ENCODE measurements at regions not wholly inside any gene's neighbourhood (a gene's known extent, or its start where the extent isn't known, plus 50 kb on each side); places are given as distances from the start of the nearest gene placed in this dataset.
"Not testable (repeated sequence)": the region's sequence is repeated elsewhere in the genome, so short reads cannot be mapped to it uniquely, and the experiment has no call there.

DNA sequence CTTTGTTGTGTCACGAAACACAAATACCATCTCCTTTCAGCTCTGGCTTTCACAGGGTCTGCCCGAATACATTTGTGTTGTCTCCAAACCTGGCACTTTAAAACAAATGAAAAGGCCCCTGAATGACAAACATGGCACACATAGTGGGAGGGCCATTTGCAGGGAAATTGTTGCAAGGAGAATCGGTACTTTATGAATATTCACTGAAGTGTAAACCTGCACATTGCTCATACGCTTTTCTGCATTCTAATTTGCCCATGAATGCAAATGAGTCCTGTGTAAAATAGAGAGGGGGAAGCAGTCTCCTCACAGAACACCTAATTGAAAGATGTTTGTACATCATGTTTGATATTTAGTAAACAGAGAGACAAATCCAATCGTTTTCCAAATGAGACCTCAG is 82.7 kb upstream of the PCDH8 start:
- DNase-seq = no peak

DNA sequence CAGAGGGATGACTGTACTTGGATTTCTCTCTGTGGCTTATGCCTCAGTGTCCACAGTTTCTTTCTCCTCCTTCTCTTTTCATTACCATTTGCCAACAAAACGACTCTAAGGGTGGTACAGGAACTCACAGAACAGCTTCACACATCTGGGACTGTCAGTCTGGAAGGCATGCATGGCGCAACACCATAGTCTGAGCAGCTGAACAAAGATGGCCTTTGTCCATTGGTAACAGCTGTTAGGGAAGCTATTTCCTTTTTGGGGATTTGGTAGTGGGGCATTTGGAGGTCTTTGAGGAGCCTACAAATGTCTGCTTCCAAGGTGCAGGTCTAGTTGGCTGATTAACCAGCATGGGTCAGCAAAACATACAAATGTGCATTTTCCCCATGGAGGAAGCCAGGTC is 81.4 kb upstream of the PCDH8 start:
- peak; percentile 88 for DNase-seq

DNA sequence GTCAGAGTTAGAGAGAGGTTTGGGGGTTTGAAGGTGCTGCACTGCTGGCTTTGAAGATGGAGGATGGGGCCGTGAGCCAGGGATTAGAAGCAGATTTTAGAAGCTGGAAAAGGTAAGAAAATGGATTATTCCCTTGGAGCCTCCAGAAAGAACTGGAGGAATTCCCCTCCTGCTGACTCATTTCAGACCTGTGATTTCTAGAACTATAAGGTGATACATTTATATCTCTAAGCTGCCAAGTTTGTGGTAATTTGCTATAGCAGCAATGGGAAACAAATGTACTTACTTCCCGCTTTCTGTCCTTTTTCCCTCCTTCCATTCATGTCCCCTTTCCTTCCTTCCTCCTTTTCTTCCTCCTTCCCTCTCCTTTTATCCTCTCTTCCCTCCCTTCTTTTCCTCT is 78.5 kb upstream of the PCDH8 start:
- DNase-seq = no peak

DNA sequence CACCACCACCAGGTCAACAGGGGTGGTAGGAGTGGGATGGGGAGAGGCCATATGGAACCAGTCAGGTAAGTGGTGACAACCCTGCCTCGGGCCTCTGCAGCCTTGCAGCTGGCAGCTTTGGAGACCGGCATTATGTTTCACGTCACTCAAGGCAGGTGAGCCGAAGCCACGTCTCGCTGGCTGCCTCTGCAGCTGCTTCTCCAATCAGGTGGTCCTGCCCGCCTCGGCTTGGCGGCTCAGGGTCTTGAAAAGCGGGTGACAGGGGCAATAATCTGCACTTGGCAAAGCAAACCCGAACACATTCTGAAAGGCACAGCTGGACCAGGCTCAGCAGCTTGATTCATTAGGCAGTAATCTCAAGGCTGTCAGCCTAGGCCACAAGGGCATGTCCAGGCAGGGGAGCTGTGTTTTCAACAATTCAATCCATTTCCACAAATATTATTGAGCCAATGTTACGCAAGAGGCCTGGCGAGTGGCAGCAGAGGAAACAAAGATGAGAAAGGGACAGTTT is 77.4 kb upstream of the PCDH8 start:
- peak; percentile 93 for DNase-seq

DNA sequence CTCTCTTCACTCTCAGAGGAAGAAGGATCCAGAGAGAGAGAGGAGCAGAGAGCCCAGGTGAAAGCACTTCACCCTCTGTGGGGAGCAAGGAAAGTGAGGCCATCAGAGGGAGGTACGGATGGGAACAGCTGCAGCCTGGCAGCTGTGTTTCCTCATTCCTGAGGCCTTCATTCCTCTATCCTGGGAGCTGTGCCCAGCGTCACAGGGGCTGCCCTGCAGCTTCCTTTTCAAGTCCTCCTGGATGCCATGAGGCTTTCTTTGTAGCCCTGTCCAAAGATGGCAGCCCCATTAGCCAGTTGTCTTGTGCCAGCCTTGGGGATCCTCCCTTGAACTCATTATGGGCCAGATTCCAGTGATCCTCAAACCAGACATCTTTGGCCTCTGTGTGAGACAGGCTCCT is 76.8 kb upstream of the PCDH8 start:
- DNase-seq = peak; percentile 93

DNA sequence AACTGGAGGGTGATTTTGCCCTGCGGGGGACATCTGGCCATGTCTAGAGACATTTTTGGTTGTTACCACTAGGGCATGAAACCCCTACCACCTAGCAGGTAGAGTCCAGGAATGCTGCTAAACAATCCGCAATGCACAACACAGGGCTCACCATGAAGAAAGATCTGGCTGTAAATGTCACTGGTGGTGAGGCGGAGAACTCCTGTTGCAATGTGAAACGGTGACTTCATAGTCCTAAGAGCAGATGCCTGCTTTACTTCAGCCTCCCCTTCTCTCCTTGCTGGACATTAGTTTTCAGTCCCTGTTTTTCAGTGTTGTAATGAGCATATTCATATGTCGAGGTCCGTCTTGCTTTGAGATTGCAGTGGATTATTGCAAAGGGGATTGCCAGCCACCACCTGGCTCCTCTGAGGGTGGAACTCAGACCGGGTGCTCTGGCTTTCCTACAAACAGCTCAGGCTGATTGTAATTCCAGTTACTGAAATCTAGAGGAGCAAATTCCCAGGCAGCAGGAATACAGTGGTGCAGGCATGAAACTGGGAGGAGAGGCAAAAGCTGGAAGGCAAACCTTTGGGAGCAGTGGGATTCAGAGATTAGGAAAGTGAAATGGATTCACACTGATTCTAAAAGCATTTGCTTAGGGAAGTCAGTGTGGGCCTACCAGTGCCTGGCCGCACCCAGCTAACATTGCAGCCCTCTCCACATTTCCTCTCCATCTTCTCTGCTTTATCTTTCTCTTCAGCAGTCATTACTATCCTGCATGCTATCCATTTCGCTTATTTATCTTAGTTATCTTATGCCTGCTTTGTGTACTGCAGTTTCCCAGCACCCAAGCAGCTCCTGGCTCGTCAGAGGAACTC is 76.1 kb upstream of the PCDH8 start:
- peak; percentile 58 for DNase-seq

DNA sequence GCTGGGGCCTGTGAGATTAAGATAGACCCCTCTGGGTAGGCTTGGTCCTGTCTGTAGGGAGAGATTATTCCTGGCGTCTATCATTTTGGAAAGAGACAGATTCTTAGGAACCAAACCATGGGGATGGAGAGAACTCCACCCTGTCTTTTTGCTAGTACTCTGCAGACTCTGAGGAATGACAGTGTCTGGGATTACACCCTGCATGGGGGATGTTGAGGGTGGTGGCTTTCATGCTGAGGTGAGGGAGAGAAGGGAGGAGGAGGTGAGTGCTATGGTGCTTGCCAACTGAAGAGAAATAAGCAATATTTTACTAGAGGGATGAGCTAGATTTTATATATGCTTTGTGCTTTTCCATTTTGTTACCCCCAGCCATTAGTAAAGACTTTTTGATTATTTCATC is 74.5 kb upstream of the PCDH8 start:
- DNase-seq = no peak

DNA sequence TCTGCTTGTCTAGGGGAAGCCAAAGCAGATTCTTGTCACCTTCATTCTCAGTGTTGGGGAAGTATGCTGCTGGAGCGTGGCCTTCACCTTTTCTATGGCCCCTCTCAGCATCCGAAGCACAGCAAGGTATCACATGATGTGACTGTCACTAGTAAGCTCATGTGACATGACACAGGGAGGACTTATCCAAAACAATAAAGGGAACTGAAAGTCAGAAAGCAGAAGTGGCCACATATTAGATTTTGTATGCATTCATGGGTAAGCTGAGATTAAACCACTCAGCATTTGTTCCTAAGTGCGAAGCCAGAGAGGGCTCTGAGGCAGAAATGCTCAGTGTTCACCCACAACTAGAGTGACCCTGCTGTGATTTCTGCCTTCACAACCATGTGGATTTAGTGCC is 72.8 kb upstream of the PCDH8 start:
- no peak for DNase-seq

DNA sequence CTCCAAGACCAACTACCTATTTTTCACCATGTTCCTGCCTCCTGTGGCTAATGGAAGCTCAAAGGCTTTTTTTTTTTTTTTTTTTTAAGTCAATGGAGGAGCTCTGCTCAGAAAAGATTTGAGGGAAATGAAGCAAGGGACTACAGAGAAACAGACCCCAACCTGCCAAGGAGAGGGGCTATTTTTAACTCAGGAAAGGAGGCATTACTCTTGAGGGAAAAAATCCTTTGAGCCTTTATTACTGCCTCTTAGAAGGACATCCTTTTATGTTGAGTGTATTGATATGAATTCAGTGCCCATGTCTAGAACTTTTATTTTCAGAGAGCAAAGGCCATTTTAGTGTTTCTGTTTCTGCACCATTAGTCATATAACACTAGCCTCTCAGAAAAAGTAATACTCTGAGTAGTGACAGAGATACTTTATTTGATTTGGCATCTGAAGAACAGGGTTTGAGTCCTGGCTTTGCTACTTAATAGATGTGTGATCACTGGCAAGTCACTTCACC is 68.1 kb upstream of the PCDH8 start:
- DNase-seq = no peak

DNA sequence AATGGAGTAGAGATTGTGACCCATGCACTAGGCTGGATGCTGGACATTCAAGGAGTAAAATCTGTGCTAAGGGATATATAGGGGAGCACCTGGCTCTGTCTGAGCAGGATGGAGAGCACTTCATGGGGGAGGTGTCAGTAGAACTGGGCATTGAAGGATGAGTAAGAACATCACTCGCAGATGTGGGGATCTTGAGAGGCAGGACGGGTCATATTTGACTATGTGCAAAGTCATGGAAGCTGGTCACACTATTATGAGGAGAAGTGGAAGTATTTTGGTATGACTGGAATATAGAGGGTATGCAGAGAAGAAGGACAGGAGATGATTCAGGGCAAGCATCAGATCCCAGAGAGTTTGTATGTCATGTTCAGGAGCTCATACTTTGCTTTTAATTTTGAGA is 62.9 kb upstream of the PCDH8 start:
- DNase-seq = no peak

DNA sequence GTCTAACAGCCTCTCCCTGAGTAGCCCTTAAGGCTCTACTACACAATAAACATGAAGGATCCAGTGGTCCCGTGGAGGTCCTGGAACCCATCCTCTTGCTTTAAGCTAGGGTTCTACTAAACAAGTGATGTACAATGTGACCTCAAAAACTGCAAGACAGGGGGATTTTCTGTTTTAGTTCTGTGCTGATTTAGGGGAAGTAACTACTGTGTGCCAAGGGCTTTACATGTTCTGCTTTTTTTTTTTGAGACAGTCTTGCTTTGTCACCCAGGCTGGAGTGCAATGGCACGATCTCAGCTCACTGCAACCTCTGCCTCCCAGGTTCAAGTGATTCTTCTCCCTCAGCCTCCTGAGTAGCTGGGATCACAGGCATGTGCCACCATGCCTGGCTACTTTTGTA is 61.9 kb upstream of the PCDH8 start:
- DNase-seq = not testable (repeated sequence)

DNA sequence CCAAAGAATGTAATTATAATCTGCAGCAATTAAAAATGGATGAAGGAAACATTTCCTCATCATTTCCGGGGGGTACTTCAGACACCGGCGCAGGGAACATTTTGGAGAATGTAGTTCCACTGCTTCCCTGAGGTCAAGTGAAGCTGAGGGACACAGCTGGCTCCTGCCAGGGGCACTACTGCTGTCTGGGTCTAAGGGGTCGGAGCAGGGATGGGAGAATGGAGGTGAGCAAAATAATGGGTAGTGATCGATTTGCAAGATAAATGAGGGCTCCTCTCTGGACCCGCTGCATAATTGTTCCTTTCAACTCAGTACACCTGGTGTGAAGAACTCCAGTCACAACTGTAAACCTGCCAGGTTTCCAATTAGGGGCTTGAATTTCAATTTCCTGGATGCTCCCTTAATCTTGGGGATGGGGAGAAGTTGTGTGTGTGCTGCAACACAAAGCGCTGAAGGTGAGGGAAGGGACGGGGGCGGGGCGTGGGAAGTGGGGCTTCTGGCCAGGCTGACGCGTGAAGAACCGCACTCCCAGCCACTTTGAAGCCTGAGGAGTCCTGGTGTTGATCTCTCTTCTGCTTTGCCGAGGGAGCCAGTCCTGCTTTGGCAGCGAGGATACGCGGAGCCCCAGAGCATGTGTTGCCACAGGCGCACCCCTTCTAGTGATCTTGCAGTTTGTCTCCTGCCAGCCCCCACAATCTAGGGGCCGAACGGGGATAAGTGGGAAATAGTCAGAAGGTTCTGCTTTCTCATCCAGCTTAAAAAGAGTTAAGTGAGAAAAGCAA is 57.9 kb upstream of the PCDH8 start:
- peak; percentile 8 for DNase-seq

DNA sequence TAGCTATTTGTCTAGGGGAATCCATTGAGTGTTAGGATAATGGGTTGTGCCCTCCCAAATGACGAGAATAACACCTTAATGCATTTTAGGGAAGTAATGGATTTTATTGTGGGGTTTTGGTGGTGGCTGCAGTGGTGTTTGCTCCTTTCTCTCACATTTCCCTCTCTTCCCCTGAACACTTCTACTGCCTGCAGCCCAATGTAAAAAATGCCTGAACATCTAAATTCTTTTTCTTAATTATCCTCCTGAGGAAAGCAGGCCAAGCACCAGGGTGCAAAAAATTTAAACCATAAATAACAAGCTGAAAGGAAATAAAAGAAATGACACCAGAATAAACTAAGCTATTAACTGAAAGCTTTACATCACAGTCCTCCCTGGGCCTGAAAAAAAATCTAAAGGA is 57.3 kb upstream of the PCDH8 start:
- DNase-seq = no peak

DNA sequence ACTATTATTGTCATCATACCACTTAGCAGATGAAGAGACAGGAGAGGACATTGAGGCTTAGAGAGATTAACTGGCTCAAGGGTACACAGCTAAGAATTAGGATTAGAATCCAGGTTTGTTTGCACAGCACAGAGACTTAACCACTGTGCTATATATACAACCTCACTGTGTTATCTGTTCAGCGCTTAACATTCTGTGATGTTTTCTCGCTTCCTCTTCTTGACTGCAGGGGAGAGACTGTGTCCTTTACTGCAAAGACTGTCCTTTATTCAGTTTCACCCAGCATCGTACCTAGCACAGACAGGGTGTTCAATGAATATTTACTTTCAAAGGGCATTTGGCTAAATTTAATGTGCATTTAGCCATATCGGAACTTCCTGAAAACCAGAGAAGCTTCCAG is 54.9 kb upstream of the PCDH8 start:
- DNase-seq = no peak

DNA sequence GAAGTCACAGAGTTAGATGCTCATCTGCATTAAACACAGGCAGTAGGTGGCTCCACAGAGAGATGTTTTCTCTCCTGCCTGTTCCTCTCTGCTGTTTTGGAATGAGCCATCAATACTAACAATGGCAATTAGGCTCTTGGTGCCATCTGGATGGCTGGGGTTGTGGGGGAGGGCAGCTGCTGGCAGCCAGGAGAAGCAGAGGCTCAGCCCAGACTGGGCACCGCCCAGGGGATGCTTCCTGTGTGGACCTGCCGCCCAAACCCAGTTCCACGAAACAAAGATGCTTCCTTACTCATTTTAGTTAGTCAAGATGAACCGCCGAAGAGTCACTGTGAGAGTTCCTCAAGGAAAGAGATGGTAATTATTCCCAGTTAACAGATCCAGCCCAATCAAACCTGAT is 50.8 kb upstream of the PCDH8 start:
- no peak for DNase-seq
